KMS-11 (cell line): ENCODE measurements at regions not wholly inside any gene's neighbourhood (a gene's known extent, or its start where the extent isn't known, plus 50 kb on each side); places are given as distances from the start of the nearest gene placed in this dataset.

ENCODE experiments used
- H2AFZ ChIP-seq: fragments of 200-600 bp; sonication (generic); 2 replicates; pipeline ENCODE4 v1.6.1; 2016; ENCODE audit warnings: antibody characterized with exemption, mixed run types, low read depth
- H3K27ac ChIP-seq: fragments of 200-600 bp; sonication (generic); 2 replicates; pipeline ENCODE4 v1.6.1; 2016; ENCODE audit warnings: mild to moderate bottlenecking, mixed run types
- H3K27me3 ChIP-seq: fragments of 200-600 bp; sonication (generic); 2 replicates; pipeline ENCODE4 v1.6.1; 2017; ENCODE audit warnings: mild to moderate bottlenecking, low read depth, mixed run types, moderate library complexity; ENCODE audit not compliant: insufficient read depth
- H3K36me3 ChIP-seq: fragments of 200-600 bp; sonication (generic); 2 replicates; pipeline ENCODE4 v1.6.1; 2017; ENCODE audit warnings: mild to moderate bottlenecking, mixed run types; ENCODE audit not compliant: insufficient read depth
- H3K4me1 ChIP-seq: fragments of 200-600 bp; sonication (generic); 2 replicates; pipeline ENCODE4 v1.6.1; 2016; ENCODE audit warnings: mild to moderate bottlenecking, low read depth, mixed run types; ENCODE audit not compliant: poor library complexity, severe bottlenecking
- H3K4me2 ChIP-seq: fragments of 200-600 bp; sonication (generic); 2 replicates; pipeline ENCODE4 v1.7.0; 2016; ENCODE audit warnings: mild to moderate bottlenecking, mixed run types
- H3K4me3 ChIP-seq: fragments of 200-600 bp; sonication (generic); IDR thresholded peaks from 2 replicates; pipeline ENCODE4 v1.6.1; 2017; ENCODE audit warnings: low read depth, low read length, mixed read lengths; ENCODE audit not compliant: insufficient read depth
- H3K79me2 ChIP-seq: fragments of 200-600 bp; sonication (generic); 2 replicates; pipeline ENCODE4 v1.6.1; 2016; ENCODE audit warnings: low read depth, mixed run types; ENCODE audit not compliant: insufficient read depth
- H3K9ac ChIP-seq: fragments of 200-600 bp; sonication (generic); 2 replicates; pipeline ENCODE4 v1.6.1; 2016; ENCODE audit warnings: mild to moderate bottlenecking, mixed run types
- H4K20me1 ChIP-seq: fragments of 200-600 bp; sonication (generic); 2 replicates; pipeline ENCODE4 v1.6.1; 2016; ENCODE audit warnings: mild to moderate bottlenecking, mixed run types; ENCODE audit not compliant: insufficient read depth
- CTCF ChIP-seq: fragments of 200-600 bp; sonication (generic); conservative IDR thresholded peaks from 2 replicates; pipeline ENCODE4 v1.6.1; 2017; ENCODE audit warnings: low read depth, mild to moderate bottlenecking, antibody characterized with exemption, low read length, moderate library complexity, mixed read lengths

- Histone ChIP-seq H3K4me1 (no peaks in the 10 kb centered on the region), H3K79me2 (no peaks in the 10 kb centered on the region), H3K9ac (no peak overlapping the region), H3K4me3 (no peak overlapping the region), H3K27me3 (no peaks in the 10 kb centered on the region), H3K36me3 (no peaks in the 10 kb centered on the region), H4K20me1 (no peaks in the 10 kb centered on the region), H3K4me2 (no peak overlapping the region), H2AFZ (no peak overlapping the region), H3K27ac (no peak overlapping the region)
- TF ChIP-seq CTCF = no peak
Observed at GRCh38 chr18:2306606-2307005, 264.7 kb downstream of the METTL4 start.

DNA sequence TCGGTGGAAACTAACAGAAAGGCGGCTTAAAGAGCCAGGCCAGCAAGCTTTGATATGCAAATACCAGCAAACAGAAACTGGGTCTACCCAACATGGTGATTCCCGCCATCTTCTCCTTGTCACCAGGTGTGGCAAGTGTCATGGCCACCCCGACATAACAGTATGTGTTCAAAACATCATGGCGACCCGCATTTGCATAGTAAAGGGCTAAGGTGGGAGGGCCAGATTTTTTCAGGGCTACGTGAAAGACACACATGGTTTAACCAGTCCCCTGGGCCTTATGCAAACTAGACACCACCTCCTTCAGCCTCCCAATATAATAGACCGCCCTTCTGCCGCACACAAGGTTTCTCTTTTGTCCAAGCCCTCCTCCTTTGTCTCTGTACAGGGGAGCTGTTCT is 260.4 kb downstream of the METTL4 start:
- Histone ChIP-seq H3K36me3 (no peaks in the 10 kb centered on the region), H3K27ac (no peak overlapping the region), H3K79me2 (no peaks in the 10 kb centered on the region), H4K20me1 (no peaks in the 10 kb centered on the region), H3K27me3 (no peaks in the 10 kb centered on the region), H3K4me1 (no peaks in the 10 kb centered on the region), H2AFZ (no peak overlapping the region), H3K9ac (no peak overlapping the region), H3K4me2 (no peak overlapping the region), H3K4me3 (no peak overlapping the region)
- TF ChIP-seq CTCF = no peak

- H3K9ac ChIP-seq = no peak overlapping the region
Observed at GRCh38 chr18:2312440-2312839, 258.9 kb downstream of the METTL4 start.

GRCh38 chr18:2313332-2313731 is 258.0 kb downstream of the METTL4 start:
- Histone ChIP-seq H3K27me3 (no peaks in the 10 kb centered on the region), H3K79me2 (no peaks in the 10 kb centered on the region), H3K4me2 (no peak overlapping the region), H3K27ac (no peak overlapping the region), H3K4me3 (no peak overlapping the region), H3K4me1 (no peaks in the 10 kb centered on the region), H4K20me1 (no peaks in the 10 kb centered on the region), H3K9ac (no peak overlapping the region), H3K36me3 (no peaks in the 10 kb centered on the region), H2AFZ (no peak overlapping the region)
- TF ChIP-seq CTCF = no peak

More at GRCh38 chr18:2312440-2312839, 258.9 kb downstream of the METTL4 start:
- Histone ChIP-seq H2AFZ (no peak overlapping the region), H3K27me3 (no peaks in the 10 kb centered on the region), H3K4me3 (no peak overlapping the region), H3K4me1 (no peaks in the 10 kb centered on the region), H4K20me1 (no peaks in the 10 kb centered on the region), H3K27ac (no peak overlapping the region), H3K36me3 (no peaks in the 10 kb centered on the region), H3K4me2 (no peak overlapping the region), H3K79me2 (no peaks in the 10 kb centered on the region)
- no peak for TF ChIP-seq CTCF
